ENCODE measurements at regions not wholly inside any gene's neighbourhood (a gene's known extent, or its start where the extent isn't known, plus 50 kb on each side); places are given as distances from the start of the nearest gene placed in this dataset.

- TF ChIP-seq CTCF (conservative IDR thresholded peaks at IDR 0.05; ENCODE audit: low read length) = no peak
- no peak for TF ChIP-seq EZH2phosphoT487 (IDR thresholded peaks at IDR 0.05; ENCODE audit: borderline replicate concordance, low read depth, low read length)
Measured at GRCh38 chrX:12021698-12022097, 116.6 kb upstream of the FRMPD4 start.

Data from OCI-LY7 (cell line).